Right lobe of liver (tissue), 6 donors: ENCODE measurements at regions not wholly inside any gene's neighbourhood (a gene's known extent, or its start where the extent isn't known, plus 50 kb on each side); places are given as distances from the start of the nearest gene placed in this dataset.

Experiments used
- ATAC-seq, 4 donors: fragments of 200-7000 bp; cut with Tn5 transposase; one replicate each; pipeline ENCODE4 v1.9.1; 2020; ENCODE audit warnings: mild to moderate bottlenecking in 4 of 4, moderate library complexity in 4 of 4
- DNase-seq, 3 donors: peaks; one replicate each; pipeline ENCODE4 v3.0.0-alpha.2; 2020
- H3K27ac ChIP-seq, 3 donors: fragments of 200-600 bp; one replicate each; pipeline ENCODE4 v1.8.0; 2022
- H3K27me3 ChIP-seq, 2 donors: fragments of 200-600 bp; one replicate each; pipeline ENCODE4 v1.8.0; 2022
- H3K36me3 ChIP-seq, 4 donors: fragments of 200-600 bp; sonication (generic) in 1 of 4; one replicate each; pipeline versions ENCODE4 v1.5.1 to v1.8.0; 2017 to 2022; ENCODE audit warnings: control low read depth in 1 of 4
- H3K4me1 ChIP-seq, 4 donors: fragments of 200-600 bp; sonication (generic) in 1 of 4; one replicate each; pipeline versions ENCODE4 v1.5.1 to v1.8.0; 2017 to 2022; ENCODE audit warnings: control low read depth in 1 of 4
- H3K4me3 ChIP-seq, 3 donors: fragments of 200-600 bp; one replicate each; pipeline ENCODE4 v1.8.0; 2022
- H3K9me3 ChIP-seq, 4 donors: fragments of 200-600 bp; sonication (generic) in 1 of 4; one replicate each; pipeline versions ENCODE4 v1.5.1 to v1.8.0; 2017 to 2022; ENCODE audit warnings: control low read depth in 1 of 4
- POLR2A ChIP-seq: fragments of 450-650 bp; IDR thresholded peaks from one replicate; pipeline ENCODE4 v1.6.1; 2017; ENCODE audit warnings: antibody characterized with exemption, mild to moderate bottlenecking
- WGBS: methylation state at CpG from one replicate; pipeline ENCODE4 v1.1.6; 2018; ENCODE audit warnings: low coverage, low lambda C conversion rate; ENCODE audit not compliant: insufficient coverage; ENCODE audit errors: missing lambda C conversion rate; 5-methylcytosine and 5-hydroxymethylcytosine counted together
- intact Hi-C, 2 donors: fragments of 100-400 bp; cut with DNase I; formaldehyde crosslinking; loops; one replicate each; pipeline versions ENCODE4 v1.11.2 to v1.14.1; 2022
- TF ChIP-seq, protein P1 (sequence below), 4 donors: fragments of 200-600 bp in 3 of 4; fragments of 450-650 bp in 1 of 4; IDR thresholded peaks; one replicate each; pipeline versions ENCODE4 v1.5.1 to v1.8.0; 2016 to 2022; ENCODE audit warnings: antibody characterized with exemption in 4 of 4, mild to moderate bottlenecking in 2 of 4
- donor health status: DM: no; HTN: yes; CAD: no.
- donor health status: DM: no; HTN: no; CAD: no.
- donor health status: DM: no; HTN: no; CAD: no.
- donor health status: DM: no; HTN: yes; CAD: no.
- donor health status: DM: no; HTN: yes; CAD: no.

DNA sequence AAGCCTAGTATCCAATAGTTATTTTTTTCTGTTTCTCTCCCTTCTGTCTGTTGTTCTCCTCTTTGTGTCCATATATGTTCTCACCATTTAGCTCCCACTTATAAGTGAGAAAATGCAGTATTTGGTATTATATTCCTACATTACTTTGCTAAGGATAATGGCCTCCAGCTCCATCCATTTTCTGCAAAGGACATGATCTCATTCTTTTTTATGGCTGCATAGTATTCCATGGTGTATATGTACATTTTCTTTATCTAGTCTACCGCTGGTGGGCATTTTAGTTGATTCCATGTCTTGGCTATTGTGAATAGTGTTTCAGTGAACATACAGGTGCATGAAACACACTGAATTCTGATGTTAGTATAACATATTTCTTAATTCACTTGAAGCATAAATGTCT, 348.9 kb upstream of the TRPC7 start:
- Histone ChIP-seq H3K9me3 (no peaks in the 10 kb centered on the region), H3K27ac (no peak overlapping the region), H3K27me3 (no peaks in the 10 kb centered on the region), H3K36me3 (no peaks in the 10 kb centered on the region), H3K4me1 (no peaks in the 10 kb centered on the region), H3K4me3 (no peak overlapping the region)
- no peak for TF ChIP-seq POLR2A
- TF ChIP-seq, protein P1, sequence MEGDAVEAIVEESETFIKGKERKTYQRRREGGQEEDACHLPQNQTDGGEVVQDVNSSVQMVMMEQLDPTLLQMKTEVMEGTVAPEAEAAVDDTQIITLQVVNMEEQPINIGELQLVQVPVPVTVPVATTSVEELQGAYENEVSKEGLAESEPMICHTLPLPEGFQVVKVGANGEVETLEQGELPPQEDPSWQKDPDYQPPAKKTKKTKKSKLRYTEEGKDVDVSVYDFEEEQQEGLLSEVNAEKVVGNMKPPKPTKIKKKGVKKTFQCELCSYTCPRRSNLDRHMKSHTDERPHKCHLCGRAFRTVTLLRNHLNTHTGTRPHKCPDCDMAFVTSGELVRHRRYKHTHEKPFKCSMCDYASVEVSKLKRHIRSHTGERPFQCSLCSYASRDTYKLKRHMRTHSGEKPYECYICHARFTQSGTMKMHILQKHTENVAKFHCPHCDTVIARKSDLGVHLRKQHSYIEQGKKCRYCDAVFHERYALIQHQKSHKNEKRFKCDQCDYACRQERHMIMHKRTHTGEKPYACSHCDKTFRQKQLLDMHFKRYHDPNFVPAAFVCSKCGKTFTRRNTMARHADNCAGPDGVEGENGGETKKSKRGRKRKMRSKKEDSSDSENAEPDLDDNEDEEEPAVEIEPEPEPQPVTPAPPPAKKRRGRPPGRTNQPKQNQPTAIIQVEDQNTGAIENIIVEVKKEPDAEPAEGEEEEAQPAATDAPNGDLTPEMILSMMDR (IDR thresholded peaks at IDR 0.05) = no peak
- WGBS = 43% methylated on average over 1 of the region's 1 CpG
- DNase-seq = no peak
- intact Hi-C loops = no loop called here
- no peak for ATAC-seq

DNA sequence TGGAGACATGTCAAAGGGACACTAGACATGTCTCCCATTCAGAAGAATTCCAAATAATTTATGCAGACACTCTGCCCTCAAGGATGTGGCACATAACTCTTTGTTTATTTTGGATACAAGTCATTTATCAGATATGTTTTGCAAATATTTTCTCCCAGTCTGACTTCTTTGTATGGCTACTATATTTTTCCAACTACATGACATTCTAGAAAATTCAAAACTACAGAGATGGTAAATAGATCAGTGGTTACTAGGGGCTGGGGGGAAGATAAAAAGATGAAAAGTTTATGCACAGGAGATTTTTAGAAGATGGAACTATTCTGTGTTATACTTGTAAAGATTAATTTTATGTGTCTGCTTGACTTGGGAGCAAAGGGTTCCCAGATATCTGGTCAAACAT, 347.3 kb upstream of the TRPC7 start:
- intact Hi-C loops = no loop called here
- no peaks in the 10 kb centered on the region for H3K27me3 ChIP-seq
- DNase-seq = no peak

DNA sequence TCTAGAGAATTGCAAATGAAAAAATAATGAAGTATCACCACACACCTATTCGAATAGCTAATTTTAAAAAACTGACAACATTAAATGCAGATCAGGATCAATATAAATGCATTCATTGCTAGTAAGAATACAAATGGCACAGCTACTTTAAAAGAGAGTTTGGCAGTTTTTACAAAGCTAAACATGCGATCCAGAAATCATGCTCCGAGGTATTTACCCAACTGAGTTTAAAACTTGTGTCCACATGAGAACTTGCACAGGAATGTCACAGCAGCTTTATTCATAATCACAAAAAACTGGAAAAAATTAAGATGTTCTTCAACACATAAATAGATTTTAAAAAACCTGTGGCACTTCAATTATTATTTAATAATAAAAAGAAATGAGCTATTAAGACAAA, 345.5 kb upstream of the TRPC7 start:
- no peak for DNase-seq
- 60% methylated on average over 3 of the region's 3 CpGs for WGBS
- H3K4me3 ChIP-seq = no peak overlapping the region
- H3K4me1 ChIP-seq = no peaks in the 10 kb centered on the region
- no peaks in the 10 kb centered on the region for H3K36me3 ChIP-seq
- H3K27me3 ChIP-seq = no peaks in the 10 kb centered on the region
- ATAC-seq = no peak
- intact Hi-C loops = no loop called here
- TF ChIP-seq, protein P1 (IDR thresholded peaks at IDR 0.05) = no peak
- TF ChIP-seq POLR2A = no peak
- no peaks in the 10 kb centered on the region for H3K9me3 ChIP-seq
- H3K27ac ChIP-seq = no peak overlapping the region

More for the DNA sequence above, 347.3 kb upstream of the TRPC7 start:
- no peak overlapping the region for H3K4me3 ChIP-seq
- no peak for ATAC-seq
- TF ChIP-seq, protein P1 (IDR thresholded peaks at IDR 0.05) = no peak
- TF ChIP-seq POLR2A = no peak
- no peak overlapping the region for H3K27ac ChIP-seq
- H3K36me3 ChIP-seq = no peaks in the 10 kb centered on the region
- no peaks in the 10 kb centered on the region for H3K4me1 ChIP-seq
- H3K9me3 ChIP-seq = no peaks in the 10 kb centered on the region

DNA sequence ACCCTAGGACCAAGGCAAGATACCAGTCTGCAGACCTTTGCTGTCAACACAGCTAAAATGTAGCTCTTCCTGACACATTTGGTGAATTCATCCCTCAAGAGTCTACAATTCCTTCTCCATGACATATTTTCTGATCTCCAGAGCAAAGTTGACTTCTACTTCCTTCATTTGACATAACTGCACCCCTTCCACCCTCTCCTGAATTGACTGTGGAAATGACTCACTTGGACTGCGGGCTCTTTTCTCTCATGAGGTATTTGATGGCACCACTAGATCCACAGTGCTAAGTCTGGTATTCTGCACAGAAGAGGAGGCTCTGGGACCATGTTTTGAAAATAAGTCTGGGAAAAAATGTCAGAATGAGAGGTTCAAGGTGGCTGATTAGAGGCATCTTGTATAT, 338.4 kb upstream of the TRPC7 start:
- intact Hi-C loops = no loop called here
- Histone ChIP-seq H3K4me3 (no peak overlapping the region), H3K9me3 (no peaks in the 10 kb centered on the region), H3K27me3 (no peaks in the 10 kb centered on the region), H3K36me3 (no peaks in the 10 kb centered on the region), H3K4me1 (no peaks in the 10 kb centered on the region), H3K27ac (no peak overlapping the region)
- DNase-seq (no peak), ATAC-seq (no peak)
- TF ChIP-seq, protein P1 (IDR thresholded peaks at IDR 0.05) = no peak
- no peak for TF ChIP-seq POLR2A
- 80% methylated on average over 1 of the region's 1 CpG for WGBS

DNA sequence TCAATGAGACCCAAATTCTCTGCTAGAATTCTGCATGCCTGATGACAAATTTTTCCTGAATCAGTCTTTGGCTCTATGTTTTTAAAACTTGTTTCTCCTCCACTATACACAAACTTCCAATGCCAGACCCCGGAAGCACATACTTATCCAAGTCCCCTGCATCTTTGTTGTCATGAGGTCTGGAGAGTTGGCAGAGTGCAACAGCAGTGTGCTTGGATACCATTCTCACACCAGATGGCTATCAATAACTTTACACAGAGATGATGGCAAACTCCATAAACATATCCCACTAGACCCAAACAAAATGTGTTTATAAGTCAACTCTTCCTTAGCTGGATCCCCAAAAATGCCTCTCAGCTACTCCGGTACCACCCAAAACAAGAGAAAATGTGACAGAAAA, 337.7 kb upstream of the TRPC7 start:
- no peak overlapping the region for H3K27ac ChIP-seq
- no peak for TF ChIP-seq POLR2A
- TF ChIP-seq, protein P1 (IDR thresholded peaks at IDR 0.05) = no peak
- ATAC-seq (no peak), DNase-seq (no peak)
- no peaks in the 10 kb centered on the region for H3K27me3 ChIP-seq
- H3K4me1 ChIP-seq = no peaks in the 10 kb centered on the region
- no peaks in the 10 kb centered on the region for H3K9me3 ChIP-seq
- 74% methylated on average over 2 of the region's 2 CpGs for WGBS
- intact Hi-C loops = no loop called here
- H3K36me3 ChIP-seq = no peaks in the 10 kb centered on the region
- H3K4me3 ChIP-seq = no peak overlapping the region
